SK-N-SH (cell line): ENCODE measurements at regions not wholly inside any gene's neighbourhood (a gene's known extent, or its start where the extent isn't known, plus 50 kb on each side); places are given as distances from the start of the nearest gene placed in this dataset.

Experiments used
- CTCF ChIA-PET: fragments of 300-600, 350-600 bp; formaldehyde crosslinking; extraction: SDS; loops from one replicate; lab custom pipeline; 2021; lab: Yijun Ruan, JAX
- POLR2A ChIA-PET: fragments of 350-600 bp; sonication (Branson Sonifier 250); formaldehyde crosslinking; extraction: SDS; loops from one replicate; lab custom pipeline; 2020; ENCODE audit warnings: antibody characterized with exemption, inconsistent platforms; lab: Yijun Ruan, JAX
- DNase-seq: peaks from one replicate; pipeline ENCODE4 v3.0.0; 2012
- H2AFZ ChIP-seq: fragments of 200-600 bp; sonication (generic); 2 replicates; pipeline ENCODE4 v1.8.1; 2016; ENCODE audit warnings: antibody characterized with exemption, mild to moderate bottlenecking, low read depth
- H3F3A ChIP-seq: fragments of 200-600 bp; sonication (generic); replicated peaks from 2 replicates; pipeline ENCODE3; 2016; ENCODE audit warnings: antibody characterized with exemption, mild to moderate bottlenecking; ENCODE audit not compliant: insufficient read depth
- H3K27ac ChIP-seq, 2 experiments: fragments of 200-500 bp in 1 of 2; fragments of 200-600 bp in 1 of 2; sonication (Bioruptor generic) in 1 of 2; sonication (generic), shearing (Covaris generic) in 1 of 2; 2 replicates each; pipeline versions ENCODE4 v1.5.1 to v1.6.1; 2014 to 2016; ENCODE audit warnings: low read depth in 2 of 2, inconsistent platforms in 1 of 2, low read length in 1 of 2, mild to moderate bottlenecking in 1 of 2, mixed read lengths in 1 of 2
- H3K27me3 ChIP-seq: fragments of 200-600 bp; sonication (generic), shearing (Covaris generic); 2 replicates; pipeline ENCODE4 v1.6.1; 2016; ENCODE audit warnings: mixed run types; ENCODE audit not compliant: insufficient read depth
- H3K36me3 ChIP-seq, 2 experiments: fragments of 200-500 bp in 1 of 2; fragments of 200-600 bp in 1 of 2; sonication (Bioruptor generic) in 1 of 2; sonication (generic) in 1 of 2; replicated peaks in 1 of 2; 2 replicates each; pipeline versions ENCODE3 to v1.5.1; 2014 to 2016; ENCODE audit warnings: low read length in 1 of 2, mild to moderate bottlenecking in 1 of 2; ENCODE audit not compliant: insufficient read depth in 2 of 2, control insufficient read depth in 1 of 2
- H3K4me1 ChIP-seq, 2 experiments: fragments of 200-500 bp in 1 of 2; fragments of 200-600 bp in 1 of 2; sonication (Bioruptor generic) in 1 of 2; sonication (generic), shearing (Covaris generic) in 1 of 2; 2 replicates each; pipeline versions ENCODE4 v1.5.1 to v1.6.1; 2014 to 2016; ENCODE audit warnings: low read depth in 1 of 2, low read length in 1 of 2, mixed run types in 1 of 2; ENCODE audit not compliant: insufficient read depth in 2 of 2, control insufficient read depth in 1 of 2
- H3K4me2 ChIP-seq: fragments of 200-600 bp; sonication (generic), shearing (Covaris generic); 2 replicates; pipeline ENCODE4 v1.6.1; 2017; ENCODE audit warnings: mixed run types
- H3K4me3 ChIP-seq, 2 experiments: fragments of 200-500 bp in 1 of 2; fragments of 200-600 bp in 1 of 2; sonication (Bioruptor generic) in 1 of 2; sonication (generic), shearing (Covaris generic) in 1 of 2; 2 replicates each; pipeline versions ENCODE4 v1.5.1 to v1.8.1; 2014 to 2016; ENCODE audit warnings: low read depth in 2 of 2, inconsistent platforms in 1 of 2, low read length in 1 of 2, mild to moderate bottlenecking in 1 of 2, mixed read lengths in 1 of 2, moderate library complexity in 1 of 2
- H3K79me2 ChIP-seq: fragments of 200-600 bp; sonication (generic); 2 replicates; pipeline ENCODE4 v1.8.1; 2017; ENCODE audit warnings: mild to moderate bottlenecking; ENCODE audit not compliant: insufficient read depth
- H3K9ac ChIP-seq: fragments of 200-600 bp; sonication (generic); 2 replicates; pipeline ENCODE4 v1.6.1; 2017; ENCODE audit warnings: mixed run types
- H3K9me2 ChIP-seq: fragments of 200-600 bp; sonication (generic); 2 replicates; pipeline ENCODE4 v1.6.1; 2017; ENCODE audit warnings: mixed run types
- H3K9me3 ChIP-seq: fragments of 200-600 bp; sonication (generic); 2 replicates; pipeline ENCODE4 v1.6.1; 2017; ENCODE audit warnings: mixed run types, mild to moderate bottlenecking, moderate library complexity
- H4K20me1 ChIP-seq: fragments of 200-600 bp; sonication (generic); 2 replicates; pipeline ENCODE4 v1.6.1; 2017; ENCODE audit warnings: mild to moderate bottlenecking, mixed run types; ENCODE audit not compliant: insufficient read depth
- EP300 ChIP-seq, 2 experiments: IDR thresholded peaks; 2 replicates each; pipeline versions ENCODE4 v1.4.0 to v1.6.1; 2012; ENCODE audit warnings: borderline replicate concordance in 1 of 2, low read depth in 1 of 2, low read length in 1 of 2
- FOSL2 ChIP-seq: IDR thresholded peaks from 2 replicates; pipeline ENCODE4 v1.4.0; 2012; ENCODE audit warnings: low read depth, mild to moderate bottlenecking, moderate library complexity, borderline replicate concordance
- FOXJ3 ChIP-seq: sonication (generic); formaldehyde crosslinking; IDR thresholded peaks from 2 replicates; pipeline ENCODE4 v1.5.1; 2020; ENCODE audit warnings: mild to moderate bottlenecking, missing genetic modification reagents
- FOXM1 ChIP-seq: IDR thresholded peaks from 2 replicates; pipeline ENCODE4 v1.4.0; 2012; ENCODE audit warnings: low read depth, mild to moderate bottlenecking
- RCOR1 ChIP-seq: fragments of 150-350 bp; IDR thresholded peaks from 2 replicates; pipeline ENCODE4 v1.6.1; 2017; ENCODE audit warnings: antibody characterized with exemption, low read length
- SMC3 ChIP-seq: IDR thresholded peaks from 2 replicates; pipeline ENCODE4 v1.6.1; 2012; ENCODE audit warnings: low read depth, low read length, improper control_type of control experiment
- TAF1 ChIP-seq: IDR thresholded peaks from 2 replicates; pipeline ENCODE4 v1.6.1; 2012; ENCODE audit warnings: low read depth, mild to moderate bottlenecking, low read length, moderate library complexity, borderline replicate concordance
- YY1 ChIP-seq: IDR thresholded peaks from 2 replicates; pipeline ENCODE4 v1.4.0; 2012; ENCODE audit warnings: low read depth, mild to moderate bottlenecking
- WGBS: methylation state at CpG from one replicate; pipeline ENCODE4 v1.1.6; 2017; ENCODE audit warnings: low lambda C conversion rate; 5-methylcytosine and 5-hydroxymethylcytosine counted together
- TF ChIP-seq, protein P1 (sequence below): IDR thresholded peaks from 2 replicates; pipeline ENCODE4; 2012
- TF ChIP-seq, protein P2 (sequence below): IDR thresholded peaks from 2 replicates; pipeline ENCODE4 v1.4.0; 2012; ENCODE audit warnings: low read depth, borderline replicate concordance
- TF ChIP-seq, protein P3 (sequence below): fragments of 200-600 bp; sonication (generic); IDR thresholded peaks from 2 replicates; pipeline ENCODE4 v1.6.1; 2017; ENCODE audit warnings: antibody characterized with exemption, mild to moderate bottlenecking, moderate library complexity
- TF ChIP-seq, protein P4 (sequence below): fragments of 150-350 bp; IDR thresholded peaks from 2 replicates; pipeline ENCODE4 v1.6.1; 2017; ENCODE audit warnings: antibody characterized with exemption, low read length, low read depth, borderline replicate concordance

GRCh38 chr6:50962213-50962759, 143.6 kb downstream of the TFAP2B start:
- Histone ChIP-seq H3K36me3 (no peaks in the 10 kb centered on the region), H2AFZ (no peak overlapping the region), H3K27me3 (no peaks in the 10 kb centered on the region), H3F3A (no peaks in the 10 kb centered on the region), H3K4me2 (no peak overlapping the region), H3K4me3 (no peak overlapping the region), H3K27ac (no peak overlapping the region), H4K20me1 (no peaks in the 10 kb centered on the region), H3K79me2 (no peaks in the 10 kb centered on the region), H3K9me2 (no peaks in the 10 kb centered on the region), H3K9ac (no peak overlapping the region), H3K4me1 (peaks cover 0 to 6% of the 10 kb centered on the region in 2 experiments; a peak in 2 of 4 replicates)
- POLR2A ChIA-PET, result no interaction called here
- CTCF ChIA-PET, result no interaction called here
- DNase-seq, result no peak
- no peak for TF ChIP-seq TAF1
- TF ChIP-seq, protein P1, sequence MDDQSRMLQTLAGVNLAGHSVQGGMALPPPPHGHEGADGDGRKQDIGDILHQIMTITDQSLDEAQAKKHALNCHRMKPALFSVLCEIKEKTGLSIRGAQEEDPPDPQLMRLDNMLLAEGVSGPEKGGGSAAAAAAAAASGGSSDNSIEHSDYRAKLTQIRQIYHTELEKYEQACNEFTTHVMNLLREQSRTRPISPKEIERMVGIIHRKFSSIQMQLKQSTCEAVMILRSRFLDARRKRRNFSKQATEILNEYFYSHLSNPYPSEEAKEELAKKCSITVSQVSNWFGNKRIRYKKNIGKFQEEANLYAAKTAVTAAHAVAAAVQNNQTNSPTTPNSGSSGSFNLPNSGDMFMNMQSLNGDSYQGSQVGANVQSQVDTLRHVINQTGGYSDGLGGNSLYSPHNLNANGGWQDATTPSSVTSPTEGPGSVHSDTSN, result no peak
- no peak for TF ChIP-seq RCOR1
- TF ChIP-seq, protein P2, sequence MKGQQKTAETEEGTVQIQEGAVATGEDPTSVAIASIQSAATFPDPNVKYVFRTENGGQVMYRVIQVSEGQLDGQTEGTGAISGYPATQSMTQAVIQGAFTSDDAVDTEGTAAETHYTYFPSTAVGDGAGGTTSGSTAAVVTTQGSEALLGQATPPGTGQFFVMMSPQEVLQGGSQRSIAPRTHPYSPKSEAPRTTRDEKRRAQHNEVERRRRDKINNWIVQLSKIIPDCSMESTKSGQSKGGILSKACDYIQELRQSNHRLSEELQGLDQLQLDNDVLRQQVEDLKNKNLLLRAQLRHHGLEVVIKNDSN, result no peak
- TF ChIP-seq, all 33 proteins: peak for 0
- H3K9me3 ChIP-seq, result no peaks in the 10 kb centered on the region

DNA sequence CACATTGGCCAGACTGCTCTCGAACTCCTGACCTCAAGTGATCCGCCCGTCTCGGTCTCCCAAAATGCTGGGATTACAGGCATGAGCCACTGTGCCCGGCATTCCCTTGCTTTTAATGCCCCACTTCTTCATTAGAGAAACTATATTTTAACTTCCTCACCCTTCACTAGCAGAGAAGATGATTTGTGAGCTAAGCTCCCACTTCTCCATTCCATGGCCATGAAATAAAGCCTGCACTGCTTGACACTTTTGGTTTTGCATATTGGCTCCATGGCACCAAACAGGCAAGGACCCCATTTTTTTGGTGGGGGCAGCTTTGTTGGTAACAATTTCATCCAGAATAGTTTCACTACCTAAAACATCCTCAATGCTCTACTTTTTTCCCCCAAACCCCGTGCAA, 145.3 kb downstream of the TFAP2B start:
- H3F3A ChIP-seq, result no peaks in the 10 kb centered on the region
- no peak overlapping the region for H3K4me3 ChIP-seq
- no peaks in the 10 kb centered on the region for H4K20me1 ChIP-seq
- TF ChIP-seq SMC3, result no peak
- TF ChIP-seq, protein P3, sequence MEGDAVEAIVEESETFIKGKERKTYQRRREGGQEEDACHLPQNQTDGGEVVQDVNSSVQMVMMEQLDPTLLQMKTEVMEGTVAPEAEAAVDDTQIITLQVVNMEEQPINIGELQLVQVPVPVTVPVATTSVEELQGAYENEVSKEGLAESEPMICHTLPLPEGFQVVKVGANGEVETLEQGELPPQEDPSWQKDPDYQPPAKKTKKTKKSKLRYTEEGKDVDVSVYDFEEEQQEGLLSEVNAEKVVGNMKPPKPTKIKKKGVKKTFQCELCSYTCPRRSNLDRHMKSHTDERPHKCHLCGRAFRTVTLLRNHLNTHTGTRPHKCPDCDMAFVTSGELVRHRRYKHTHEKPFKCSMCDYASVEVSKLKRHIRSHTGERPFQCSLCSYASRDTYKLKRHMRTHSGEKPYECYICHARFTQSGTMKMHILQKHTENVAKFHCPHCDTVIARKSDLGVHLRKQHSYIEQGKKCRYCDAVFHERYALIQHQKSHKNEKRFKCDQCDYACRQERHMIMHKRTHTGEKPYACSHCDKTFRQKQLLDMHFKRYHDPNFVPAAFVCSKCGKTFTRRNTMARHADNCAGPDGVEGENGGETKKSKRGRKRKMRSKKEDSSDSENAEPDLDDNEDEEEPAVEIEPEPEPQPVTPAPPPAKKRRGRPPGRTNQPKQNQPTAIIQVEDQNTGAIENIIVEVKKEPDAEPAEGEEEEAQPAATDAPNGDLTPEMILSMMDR, result no peak
- TF ChIP-seq FOSL2, result no peak
- no peak for TF ChIP-seq YY1
- TF ChIP-seq FOXM1, result no peak
- no peak for TF ChIP-seq FOXJ3 (CRISPR knock-in tag)
- TF ChIP-seq, protein P4, sequence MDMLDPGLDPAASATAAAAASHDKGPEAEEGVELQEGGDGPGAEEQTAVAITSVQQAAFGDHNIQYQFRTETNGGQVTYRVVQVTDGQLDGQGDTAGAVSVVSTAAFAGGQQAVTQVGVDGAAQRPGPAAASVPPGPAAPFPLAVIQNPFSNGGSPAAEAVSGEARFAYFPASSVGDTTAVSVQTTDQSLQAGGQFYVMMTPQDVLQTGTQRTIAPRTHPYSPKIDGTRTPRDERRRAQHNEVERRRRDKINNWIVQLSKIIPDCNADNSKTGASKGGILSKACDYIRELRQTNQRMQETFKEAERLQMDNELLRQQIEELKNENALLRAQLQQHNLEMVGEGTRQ, result no peak
- TF ChIP-seq TAF1, result no peak
- TF ChIP-seq EP300 (IDR thresholded peaks at IDR 0.05; ENCODE audit: borderline replicate concordance in 1 of 2, low read depth in 1 of 2, low read length in 1 of 2), result no peak
- H3K27me3 ChIP-seq, result no peaks in the 10 kb centered on the region
- no peaks in the 10 kb centered on the region for H3K79me2 ChIP-seq
- 63% methylated on average over 6 of the region's 6 CpGs for WGBS
- no peak overlapping the region for H3K4me2 ChIP-seq
- no peaks in the 10 kb centered on the region for H3K9me3 ChIP-seq
- peaks cover 0 to 5% of the 10 kb centered on the region in 2 experiments; a peak in 2 of 4 replicates for H3K4me1 ChIP-seq
- DNase-seq, result no peak
- ChIA-PET CTCF (no interaction called here), POLR2A (no interaction called here)
- no peak overlapping the region for H2AFZ ChIP-seq
- H3K9me2 ChIP-seq, result no peaks in the 10 kb centered on the region
- no peaks in the 10 kb centered on the region for H3K36me3 ChIP-seq
- H3K9ac ChIP-seq, result no peak overlapping the region
- no peak overlapping the region for H3K27ac ChIP-seq
